HCT116 (cell line): ENCODE measurements at regions not wholly inside any gene's neighbourhood (a gene's known extent, or its start where the extent isn't known, plus 50 kb on each side); places are given as distances from the start of the nearest gene placed in this dataset.

Experiments used
- ATAC-seq: fragments of 200-7000 bp; cut with Tn5 transposase; 2 replicates; pipeline ENCODE4 v1.9.1; 2020; ENCODE audit warnings: mild to moderate bottlenecking, moderate library complexity
- BruUV-seq: library from RNA; stranded (reverse); fragments of 400-500 nt; replicated peaks from 2 replicates; lab custom pipeline; 2021; lab: Mats Ljungman, UMichigan
- CTCF ChIA-PET: fragments of 300-600 bp; sonication (Branson Sonifier 250); formaldehyde crosslinking; loops from one replicate; lab custom pipeline; 2021; ENCODE audit warnings: antibody characterized with exemption; lab: Charles Lee
- POLR2A ChIA-PET: fragments of 300-600, 350-600 bp; sonication (Branson Sonifier 250); formaldehyde crosslinking; loops from one replicate; lab custom pipeline; 2021; ENCODE audit warnings: antibody characterized with exemption; lab: Charles Lee
- RAD21 ChIA-PET, 2 experiments: fragments of 300-600 bp; sonication (Branson Sonifier 250); formaldehyde crosslinking; loops; one replicate each; lab custom pipeline; 2023; ENCODE audit warnings: low total read pairs in 2 of 2; ENCODE audit not compliant: uncharacterized antibody in 2 of 2, unreplicated experiment in 2 of 2, low non-redundant PET in 1 of 2; lab: Charles Lee
- DNase-seq: peaks from one replicate; pipeline ENCODE4 v3.0.0-alpha.2; 2010; ENCODE audit warnings: low read depth, low spot score
- H2AFZ ChIP-seq: fragments of 200-600 bp; shearing (Covaris generic), sonication (generic); 2 replicates; pipeline ENCODE4 v1.6.1; 2017; ENCODE audit warnings: low read depth, mixed run types, mixed read lengths, antibody characterized with exemption, low read length; ENCODE audit not compliant: poor library complexity, severe bottlenecking
- H3K27ac ChIP-seq: 2 replicates; pipeline ENCODE4 v1.5.1; 2012; ENCODE audit warnings: low read depth, low read length
- H3K27me3 ChIP-seq: fragments of 200-600 bp; sonication (generic); 2 replicates; pipeline ENCODE4 v1.6.1; 2016; ENCODE audit warnings: mixed run types, low read length, mixed read lengths; ENCODE audit not compliant: insufficient read depth
- H3K36me3 ChIP-seq, 2 experiments: fragments of 200-500 bp in 1 of 2; fragments of 200-600 bp in 1 of 2; sonication (Bioruptor generic) in 1 of 2; sonication (generic) in 1 of 2; 2 replicates each; pipeline versions ENCODE4 v1.5.1 to v1.6.1; 2014 to 2016; ENCODE audit warnings: low read length in 2 of 2, inconsistent platforms in 1 of 2, mixed read lengths in 1 of 2, mixed run types in 1 of 2; ENCODE audit not compliant: insufficient read depth in 2 of 2, control insufficient read depth in 1 of 2
- H3K4me1 ChIP-seq, 2 experiments: fragments of 200-600 bp in 1 of 2; sonication (generic) in 1 of 2; 2 replicates each; pipeline versions ENCODE4 v1.5.1 to v1.6.1; 2012 to 2017; ENCODE audit warnings: low read length in 2 of 2, inconsistent platforms in 1 of 2, mild to moderate bottlenecking in 1 of 2, mixed read lengths in 1 of 2, mixed run types in 1 of 2, moderate library complexity in 1 of 2; ENCODE audit not compliant: insufficient read depth in 2 of 2, control insufficient read depth in 1 of 2
- H3K4me2 ChIP-seq: fragments of 200-600 bp; sonication (generic); 2 replicates; pipeline ENCODE4 v1.6.1; 2017; ENCODE audit warnings: mixed run types, low read length, mixed read lengths
- H3K4me3 ChIP-seq, 2 experiments: fragments of 200-600 bp in 1 of 2; sonication (generic) in 1 of 2; replicated peaks in 1 of 2; 2 replicates each; pipeline ENCODE4 v1.5.1; 2011 to 2016; ENCODE audit warnings: low read length in 2 of 2, control low read depth in 1 of 2, low read depth in 1 of 2, mild to moderate bottlenecking in 1 of 2, mixed read lengths in 1 of 2, mixed run types in 1 of 2
- H3K79me2 ChIP-seq: fragments of 200-600 bp; sonication (generic); 2 replicates; pipeline ENCODE4 v1.6.1; 2017; ENCODE audit warnings: mild to moderate bottlenecking, mixed run types, low read length, moderate library complexity, mixed read lengths; ENCODE audit not compliant: insufficient read depth
- H3K9ac ChIP-seq: fragments of 200-600 bp; sonication (generic); 2 replicates; pipeline ENCODE4 v1.6.1; 2016; ENCODE audit warnings: low read length, mixed read lengths
- H3K9me2 ChIP-seq: fragments of 200-600 bp; sonication (generic), shearing (Covaris generic); 2 replicates; pipeline ENCODE4 v1.6.1; 2017; ENCODE audit warnings: mixed run types, mild to moderate bottlenecking, moderate library complexity; ENCODE audit not compliant: insufficient read depth
- H3K9me3 ChIP-seq, 2 experiments: fragments of 200-500 bp in 1 of 2; fragments of 200-600 bp in 1 of 2; sonication (Bioruptor generic) in 1 of 2; sonication (generic) in 1 of 2; 2 replicates each; pipeline ENCODE4 v1.6.1; 2014 to 2017; ENCODE audit warnings: low read length in 2 of 2, mixed read lengths in 2 of 2, inconsistent platforms in 1 of 2, low read depth in 1 of 2, mild to moderate bottlenecking in 1 of 2, mixed run types in 1 of 2, moderate library complexity in 1 of 2; ENCODE audit not compliant: control insufficient read depth in 1 of 2, insufficient read depth in 1 of 2
- H4K20me1 ChIP-seq: fragments of 200-600 bp; sonication (generic), shearing (Covaris generic); 2 replicates; pipeline ENCODE4 v1.6.1; 2017; ENCODE audit warnings: mixed run types, mild to moderate bottlenecking, moderate library complexity; ENCODE audit not compliant: insufficient read depth
- CBX3 ChIP-seq: IDR thresholded peaks from 2 replicates; pipeline ENCODE4 v1.6.1; 2012; ENCODE audit warnings: low read depth
- CEBPB ChIP-seq: IDR thresholded peaks from 2 replicates; pipeline ENCODE4 v1.6.1; 2012; ENCODE audit warnings: low read depth
- EGR1 ChIP-seq: IDR thresholded peaks from 2 replicates; pipeline ENCODE4 v1.6.1; 2012; ENCODE audit warnings: low read depth
- ELF1 ChIP-seq: IDR thresholded peaks from 2 replicates; pipeline ENCODE4 v1.6.1; 2012; ENCODE audit warnings: low read depth, borderline replicate concordance
- EZH2 ChIP-seq: fragments of 200-600 bp; sonication (generic); IDR thresholded peaks from 2 replicates; pipeline ENCODE4 v1.6.1; 2017; ENCODE audit warnings: antibody characterized with exemption, mixed run types
- EZH2phosphoT487 ChIP-seq: fragments of 200-600 bp; IDR thresholded peaks from 2 replicates; pipeline ENCODE4 v1.6.1; 2018; ENCODE audit warnings: antibody characterized with exemption, borderline replicate concordance
- FOSL1 ChIP-seq: IDR thresholded peaks from 2 replicates; pipeline ENCODE4 v1.6.1; 2012; ENCODE audit warnings: low read depth
- JUND ChIP-seq: IDR thresholded peaks from 2 replicates; pipeline ENCODE4 v1.6.1; 2012
- POLR2A ChIP-seq: IDR thresholded peaks from 2 replicates; pipeline ENCODE4 v1.7.0; 2011; ENCODE audit warnings: borderline replicate concordance; ENCODE audit not compliant: insufficient read depth, insufficient read length; ENCODE audit errors: extremely low read depth
- POLR2AphosphoS5 ChIP-seq: IDR thresholded peaks from 2 replicates; pipeline ENCODE4 v1.6.1; 2011; ENCODE audit warnings: mild to moderate bottlenecking, low read depth, low read length, moderate library complexity
- RAD21 ChIP-seq: IDR thresholded peaks from 2 replicates; pipeline ENCODE4 v1.6.1; 2012; ENCODE audit warnings: low read depth, mild to moderate bottlenecking
- SP1 ChIP-seq: IDR thresholded peaks from 2 replicates; pipeline ENCODE4 v1.6.1; 2012; ENCODE audit warnings: low read depth
- SRF ChIP-seq: IDR thresholded peaks from 2 replicates; pipeline ENCODE4 v1.6.1; 2012; ENCODE audit warnings: low read depth
- YY1 ChIP-seq: IDR thresholded peaks from 2 replicates; pipeline ENCODE4 v1.6.1; 2011; ENCODE audit warnings: low read length, low read depth, moderate library complexity, mild to moderate bottlenecking; ENCODE audit not compliant: insufficient replicate concordance; ENCODE audit errors: extremely low read depth
- ZNF274 ChIP-seq: fragments of 200-500 bp; sonication (Bioruptor generic); IDR thresholded peaks from 2 replicates; pipeline ENCODE4 v1.6.1; 2014; ENCODE audit warnings: mild to moderate bottlenecking, low read depth, low read length, inconsistent platforms
- intact Hi-C: fragments of 100-400 bp; cut with micrococcal nuclease; formaldehyde crosslinking; loops from 2 replicates; pipeline ENCODE4 v1.10.0; 2022
- TF ChIP-seq, protein P1 (sequence below): IDR thresholded peaks from 2 replicates; pipeline ENCODE4 v1.6.1; 2012
- TF ChIP-seq, protein P2 (sequence below), 3 experiments: fragments of 200-600 bp in 1 of 3; sonication (generic) in 1 of 3; IDR thresholded peaks in 2 of 3; conservative IDR thresholded peaks in 1 of 3; 2 replicates each; pipeline ENCODE4 v1.5.1; 2012 to 2017; ENCODE audit warnings: low read depth in 2 of 3, low read length in 2 of 3, antibody characterized with exemption in 1 of 3, borderline replicate concordance in 1 of 3, control low read depth in 1 of 3, mild to moderate bottlenecking in 1 of 3, mixed read lengths in 1 of 3, mixed run types in 1 of 3, moderate library complexity in 1 of 3; ENCODE audit not compliant: insufficient read depth in 1 of 3
- TF ChIP-seq, protein P3 (sequence below): IDR thresholded peaks from 2 replicates; pipeline ENCODE4 v1.6.1; 2012

DNA sequence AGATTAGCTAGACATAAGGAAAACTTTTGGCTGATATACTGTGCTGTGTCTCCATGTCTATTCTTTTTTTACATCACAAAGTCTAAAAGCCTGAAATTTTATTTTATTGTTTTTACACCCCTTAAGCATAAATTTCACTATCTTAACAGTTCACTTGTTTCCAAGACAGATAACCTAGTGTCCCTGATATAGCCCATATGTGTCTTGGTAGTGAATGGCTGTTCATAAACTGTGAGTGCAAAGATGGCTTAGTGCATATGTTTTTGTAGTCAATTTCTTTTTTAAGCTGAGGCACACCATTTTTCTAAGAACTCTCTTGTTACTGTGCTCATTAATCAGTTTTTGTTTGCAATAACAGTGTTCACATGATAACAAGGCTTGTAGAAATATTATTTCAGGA, 381.1 kb downstream of the OXSM start:
- no peaks in the 10 kb centered on the region for H4K20me1 ChIP-seq
- H3K4me2 ChIP-seq: no peak overlapping the region
- no peaks in the 10 kb centered on the region for H3K27me3 ChIP-seq
- no peak overlapping the region for H3K4me3 ChIP-seq
- H3K9me2 ChIP-seq: no peaks in the 10 kb centered on the region
- H2AFZ ChIP-seq: no peak overlapping the region
- no peaks in the 10 kb centered on the region for H3K36me3 ChIP-seq
- DNase-seq (no peak), ATAC-seq (no peak)
- RAD21 ChIA-PET: no interaction called here
- POLR2A ChIA-PET: no interaction called here
- no peak overlapping the region for H3K27ac ChIP-seq
- H3K9ac ChIP-seq: no peak overlapping the region
- CTCF ChIA-PET: no interaction called here
- intact Hi-C loops: no loop called here
- TF ChIP-seq SP1 (no peak), RAD21 (no peak), ZNF274 (no peak), POLR2A (no peak), CEBPB (no peak), CBX3 (no peak), EGR1 (no peak), FOSL1 (no peak), YY1 (no peak), SRF (no peak), EZH2phosphoT487 (no peak)
- TF ChIP-seq, protein P1, sequence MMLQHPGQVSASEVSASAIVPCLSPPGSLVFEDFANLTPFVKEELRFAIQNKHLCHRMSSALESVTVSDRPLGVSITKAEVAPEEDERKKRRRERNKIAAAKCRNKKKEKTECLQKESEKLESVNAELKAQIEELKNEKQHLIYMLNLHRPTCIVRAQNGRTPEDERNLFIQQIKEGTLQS: no peak
- no peaks in the 10 kb centered on the region for H3K4me1 ChIP-seq
- H3K79me2 ChIP-seq: no peaks in the 10 kb centered on the region
- BruUV-seq: no TSS peak
- H3K9me3 ChIP-seq: no peaks in the 10 kb centered on the region

DNA sequence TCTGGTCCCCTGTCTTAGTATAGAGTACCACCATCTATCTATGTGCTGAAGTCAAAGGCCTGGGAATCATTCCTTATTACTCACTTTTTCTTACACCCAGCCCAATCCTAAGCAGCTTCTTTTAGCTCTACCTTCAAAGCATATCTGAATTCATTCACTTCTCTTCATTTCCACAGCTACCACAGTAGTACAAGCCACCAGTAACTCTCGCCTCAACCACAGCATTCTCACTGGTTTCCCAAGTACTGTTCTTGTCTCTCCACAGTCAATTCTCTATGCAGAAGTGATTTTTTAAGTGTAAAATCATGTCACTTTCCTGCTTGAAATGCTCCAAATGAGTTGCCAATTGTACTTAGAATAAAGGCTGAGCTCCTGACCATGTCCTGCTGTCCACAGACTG, 401.7 kb downstream of the OXSM start:
- no TSS peak for BruUV-seq
- no peaks in the 10 kb centered on the region for H3K27me3 ChIP-seq
- ChIA-PET CTCF (no interaction called here), RAD21 (no interaction called here), POLR2A (no interaction called here)
- no peaks in the 10 kb centered on the region; a peak in 1 of 4 replicates for H3K9me3 ChIP-seq
- H3K4me2 ChIP-seq: no peak overlapping the region
- no peak overlapping the region for H2AFZ ChIP-seq
- H3K9me2 ChIP-seq: no peaks in the 10 kb centered on the region
- no peaks in the 10 kb centered on the region for H4K20me1 ChIP-seq
- no peaks in the 10 kb centered on the region for H3K36me3 ChIP-seq
- no peak for DNase-seq
- no peak overlapping the region for H3K4me3 ChIP-seq
- no peaks in the 10 kb centered on the region for H3K79me2 ChIP-seq
- no peak overlapping the region for H3K9ac ChIP-seq
- no peak overlapping the region for H3K27ac ChIP-seq
- no peaks in the 10 kb centered on the region for H3K4me1 ChIP-seq
- no peak for ATAC-seq
- intact Hi-C loops: no loop called here
- TF ChIP-seq SRF (no peak), ELF1 (no peak), FOSL1 (no peak), JUND (no peak), YY1 (no peak), POLR2AphosphoS5 (no peak), EZH2phosphoT487 (no peak), EZH2 (no peak), ZNF274 (no peak), SP1 (no peak), RAD21 (no peak)
- TF ChIP-seq, protein P2, sequence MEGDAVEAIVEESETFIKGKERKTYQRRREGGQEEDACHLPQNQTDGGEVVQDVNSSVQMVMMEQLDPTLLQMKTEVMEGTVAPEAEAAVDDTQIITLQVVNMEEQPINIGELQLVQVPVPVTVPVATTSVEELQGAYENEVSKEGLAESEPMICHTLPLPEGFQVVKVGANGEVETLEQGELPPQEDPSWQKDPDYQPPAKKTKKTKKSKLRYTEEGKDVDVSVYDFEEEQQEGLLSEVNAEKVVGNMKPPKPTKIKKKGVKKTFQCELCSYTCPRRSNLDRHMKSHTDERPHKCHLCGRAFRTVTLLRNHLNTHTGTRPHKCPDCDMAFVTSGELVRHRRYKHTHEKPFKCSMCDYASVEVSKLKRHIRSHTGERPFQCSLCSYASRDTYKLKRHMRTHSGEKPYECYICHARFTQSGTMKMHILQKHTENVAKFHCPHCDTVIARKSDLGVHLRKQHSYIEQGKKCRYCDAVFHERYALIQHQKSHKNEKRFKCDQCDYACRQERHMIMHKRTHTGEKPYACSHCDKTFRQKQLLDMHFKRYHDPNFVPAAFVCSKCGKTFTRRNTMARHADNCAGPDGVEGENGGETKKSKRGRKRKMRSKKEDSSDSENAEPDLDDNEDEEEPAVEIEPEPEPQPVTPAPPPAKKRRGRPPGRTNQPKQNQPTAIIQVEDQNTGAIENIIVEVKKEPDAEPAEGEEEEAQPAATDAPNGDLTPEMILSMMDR (IDR thresholded peaks at IDR 0.05 in 2 of 3, conservative IDR thresholded peaks at IDR 0.05 in 1 of 3; ENCODE audit: borderline replicate concordance in 1 of 3, insufficient read depth in 1 of 3, low read depth in 2 of 3, low read length in 2 of 3): no peak
- TF ChIP-seq, protein P3, sequence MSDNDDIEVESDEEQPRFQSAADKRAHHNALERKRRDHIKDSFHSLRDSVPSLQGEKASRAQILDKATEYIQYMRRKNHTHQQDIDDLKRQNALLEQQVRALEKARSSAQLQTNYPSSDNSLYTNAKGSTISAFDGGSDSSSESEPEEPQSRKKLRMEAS: no peak
- TF ChIP-seq, protein P1: no peak
